HEK293T (cell line): ENCODE measurements at regions not wholly inside any gene's neighbourhood (a gene's known extent, or its start where the extent isn't known, plus 50 kb on each side); places are given as distances from the start of the nearest gene placed in this dataset.
"Not testable (repeated sequence)": the region's sequence is repeated elsewhere in the genome, so short reads cannot be mapped to it uniquely, and the experiment has no call there.

ENCODE experiments used
- CTCF ChIA-PET: fragments of 350-600 bp; formaldehyde crosslinking; extraction: SDS; loops from one replicate; lab custom pipeline; 2021; ENCODE audit warnings: antibody characterized with exemption, inconsistent platforms; lab: Yijun Ruan, JAX
- POLR2A ChIA-PET: fragments of 350-600 bp; formaldehyde crosslinking; extraction: SDS; loops from one replicate; lab custom pipeline; 2020; ENCODE audit warnings: antibody characterized with exemption, inconsistent platforms; lab: Yijun Ruan, JAX
- DNase-seq: peaks from one replicate; pipeline ENCODE4 v3.0.0; 2012; ENCODE audit warnings: mixed read lengths; ENCODE audit errors: extremely low spot score
- ARNT ChIP-seq: fragments of 450-650 bp; IDR thresholded peaks from 2 replicates; pipeline ENCODE4 v1.6.1; 2017; ENCODE audit warnings: mild to moderate bottlenecking
- BHLHE40 ChIP-seq: fragments of 450-650 bp; IDR thresholded peaks from 2 replicates; pipeline ENCODE4 v1.6.1; 2016; ENCODE audit warnings: mild to moderate bottlenecking, moderate library complexity, borderline replicate concordance
- CTBP1 ChIP-seq: fragments of 450-650 bp; IDR thresholded peaks from 2 replicates; pipeline ENCODE4 v1.6.1; 2016; ENCODE audit warnings: borderline replicate concordance
- ELF4 ChIP-seq: fragments of 450-650 bp; IDR thresholded peaks from 2 replicates; pipeline ENCODE4 v1.6.1; 2017; ENCODE audit warnings: antibody characterized with exemption
- FOXA1 ChIP-seq: fragments of 450-650 bp; IDR thresholded peaks from 2 replicates; pipeline ENCODE4 v1.6.1; 2016; ENCODE audit warnings: mild to moderate bottlenecking
- FOXK2 ChIP-seq: fragments of 450-650 bp; IDR thresholded peaks from 2 replicates; pipeline ENCODE4 v1.6.1; 2016; ENCODE audit warnings: mild to moderate bottlenecking
- FOXM1 ChIP-seq: fragments of 450-650 bp; IDR thresholded peaks from 2 replicates; pipeline ENCODE4 v1.6.1; 2017; ENCODE audit warnings: mild to moderate bottlenecking, borderline replicate concordance
- HDGF ChIP-seq: fragments of 450-650 bp; IDR thresholded peaks from 2 replicates; pipeline ENCODE4 v1.6.1; 2017; ENCODE audit warnings: antibody characterized with exemption, borderline replicate concordance
- L3MBTL2 ChIP-seq: fragments of 450-650 bp; conservative IDR thresholded peaks from 2 replicates; pipeline ENCODE4 v1.6.1; 2016; ENCODE audit warnings: mild to moderate bottlenecking
- LEF1 ChIP-seq: fragments of 450-650 bp; IDR thresholded peaks from 2 replicates; pipeline ENCODE4 v1.6.1; 2017; ENCODE audit warnings: mild to moderate bottlenecking, borderline replicate concordance
- NFRKB ChIP-seq: fragments of 450-650 bp; IDR thresholded peaks from 2 replicates; pipeline ENCODE4 v1.6.1; 2016; ENCODE audit warnings: mild to moderate bottlenecking, moderate library complexity
- PKNOX1 ChIP-seq: fragments of 450-650 bp; IDR thresholded peaks from 2 replicates; pipeline ENCODE4 v1.6.1; 2016
- SP1 ChIP-seq: fragments of 450-650 bp; IDR thresholded peaks from 2 replicates; pipeline ENCODE4 v1.6.1; 2017
- SUZ12 ChIP-seq: fragments of 450-650 bp; IDR thresholded peaks from 2 replicates; pipeline ENCODE4 v1.6.1; 2016; ENCODE audit warnings: mild to moderate bottlenecking
- TARDBP ChIP-seq: fragments of 450-650 bp; IDR thresholded peaks from 2 replicates; pipeline ENCODE4 v1.6.1; 2016
- ZNF384 ChIP-seq: fragments of 450-650 bp; IDR thresholded peaks from 2 replicates; pipeline ENCODE4 v1.6.1; 2016

- POLR2A ChIA-PET: no interaction called here
- no peak for DNase-seq
These were observed 68.6 kb upstream of the MXRA5 start for GRCh38 chrX:3415011-3415410.

GRCh38 chrX:3411626-3412025 lies 65.2 kb upstream of the MXRA5 start:
- CTCF ChIA-PET, POLR2A ChIA-PET, DNase-seq: not testable (repeated sequence)

More at GRCh38 chrX:3415011-3415410, 68.6 kb upstream of the MXRA5 start:
- CTCF ChIA-PET: no interaction called here
- TF ChIP-seq FOXA1 (no peak), ELF4 (no peak), BHLHE40 (no peak), ARNT (no peak), HDGF (no peak), LEF1 (no peak), ZNF384 (no peak), NFRKB (no peak), PKNOX1 (no peak), FOXM1 (no peak)

DNA sequence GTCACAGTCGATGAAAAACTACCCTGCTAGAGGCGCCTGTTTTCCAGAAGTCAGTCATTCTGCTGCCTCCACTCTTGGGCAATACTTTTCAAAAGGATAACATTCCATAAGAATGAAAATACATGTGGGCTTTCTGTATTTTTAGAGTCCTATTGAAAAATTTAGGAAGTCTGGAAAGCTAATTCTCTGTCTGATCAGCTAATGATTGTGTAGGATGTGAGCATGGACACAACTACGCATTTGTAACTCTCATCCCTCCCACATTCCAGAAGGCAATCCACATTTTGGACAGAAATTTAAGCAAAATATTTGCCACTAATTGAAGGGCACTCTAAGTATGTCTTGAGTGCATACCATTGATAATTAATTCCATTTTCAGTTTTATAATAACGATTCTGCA lies 63.5 kb upstream of the MXRA5 start:
- DNase-seq, CTCF ChIA-PET, POLR2A ChIA-PET: not testable (repeated sequence)

GRCh38 chrX:3407781-3408180 lies 61.3 kb upstream of the MXRA5 start:
- CTCF ChIA-PET: no interaction called here
- POLR2A ChIA-PET: no interaction called here
- TF ChIP-seq L3MBTL2: no peak
- TF ChIP-seq FOXM1: no peak
- no peak for TF ChIP-seq SUZ12
- TF ChIP-seq NFRKB: no peak
- TF ChIP-seq ELF4: no peak
- TF ChIP-seq ARNT: no peak
- no peak for TF ChIP-seq TARDBP
- TF ChIP-seq FOXA1: no peak
- no peak for TF ChIP-seq BHLHE40
- TF ChIP-seq SP1: no peak
- no peak for TF ChIP-seq CTBP1
- TF ChIP-seq FOXK2: no peak
- no peak for TF ChIP-seq LEF1
- no peak for TF ChIP-seq ZNF384
- DNase-seq: no peak

DNA sequence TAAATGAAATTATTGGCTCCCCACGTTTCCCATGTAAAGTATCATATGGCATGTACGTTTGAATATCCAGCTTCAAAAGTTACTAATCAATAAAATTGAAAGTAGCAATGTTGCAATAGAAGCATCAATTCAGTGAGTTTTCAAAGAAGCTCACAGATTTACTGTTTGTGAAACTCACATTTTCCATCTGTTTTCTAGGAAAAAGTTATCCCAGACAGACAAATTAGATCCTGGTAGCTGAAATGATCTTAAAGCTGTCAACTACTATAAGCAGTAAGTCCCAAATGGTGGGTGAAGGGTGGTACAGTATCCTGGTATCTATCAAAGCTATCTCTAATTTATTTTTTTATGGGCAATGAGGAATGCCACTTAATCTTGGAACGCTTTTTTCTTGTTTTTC lies 60.7 kb upstream of the MXRA5 start:
- no peak for DNase-seq
- CTCF ChIA-PET: no interaction called here
- TF ChIP-seq FOXK2 (no peak), SUZ12 (no peak), TARDBP (no peak), ZNF384 (no peak), BHLHE40 (no peak), FOXA1 (no peak), HDGF (no peak), PKNOX1 (no peak), CTBP1 (no peak), LEF1 (no peak)
- POLR2A ChIA-PET: no interaction called here

- CTCF ChIA-PET: no interaction called here
These were observed 57.3 kb upstream of the MXRA5 start for GRCh38 chrX:3403748-3404147.

More at GRCh38 chrX:3403748-3404147, 57.3 kb upstream of the MXRA5 start:
- POLR2A ChIA-PET: no interaction called here
- TF ChIP-seq TARDBP (no peak), LEF1 (no peak)
- no peak for DNase-seq
